SH-SY5Y (cell line): ENCODE measurements at regions not wholly inside any gene's neighbourhood (a gene's known extent, or its start where the extent isn't known, plus 50 kb on each side); places are given as distances from the start of the nearest gene placed in this dataset.

Source experiments
- GATA2 ChIP-seq: IDR thresholded peaks from 2 replicates; pipeline ENCODE4 v1.6.1; 2011; ENCODE audit warnings: mild to moderate bottlenecking, low read depth, low read length
- GATA3 ChIP-seq: IDR thresholded peaks from 2 replicates; pipeline ENCODE4 v1.6.1; 2011; ENCODE audit warnings: low read depth, mild to moderate bottlenecking, low read length, moderate library complexity

DNA sequence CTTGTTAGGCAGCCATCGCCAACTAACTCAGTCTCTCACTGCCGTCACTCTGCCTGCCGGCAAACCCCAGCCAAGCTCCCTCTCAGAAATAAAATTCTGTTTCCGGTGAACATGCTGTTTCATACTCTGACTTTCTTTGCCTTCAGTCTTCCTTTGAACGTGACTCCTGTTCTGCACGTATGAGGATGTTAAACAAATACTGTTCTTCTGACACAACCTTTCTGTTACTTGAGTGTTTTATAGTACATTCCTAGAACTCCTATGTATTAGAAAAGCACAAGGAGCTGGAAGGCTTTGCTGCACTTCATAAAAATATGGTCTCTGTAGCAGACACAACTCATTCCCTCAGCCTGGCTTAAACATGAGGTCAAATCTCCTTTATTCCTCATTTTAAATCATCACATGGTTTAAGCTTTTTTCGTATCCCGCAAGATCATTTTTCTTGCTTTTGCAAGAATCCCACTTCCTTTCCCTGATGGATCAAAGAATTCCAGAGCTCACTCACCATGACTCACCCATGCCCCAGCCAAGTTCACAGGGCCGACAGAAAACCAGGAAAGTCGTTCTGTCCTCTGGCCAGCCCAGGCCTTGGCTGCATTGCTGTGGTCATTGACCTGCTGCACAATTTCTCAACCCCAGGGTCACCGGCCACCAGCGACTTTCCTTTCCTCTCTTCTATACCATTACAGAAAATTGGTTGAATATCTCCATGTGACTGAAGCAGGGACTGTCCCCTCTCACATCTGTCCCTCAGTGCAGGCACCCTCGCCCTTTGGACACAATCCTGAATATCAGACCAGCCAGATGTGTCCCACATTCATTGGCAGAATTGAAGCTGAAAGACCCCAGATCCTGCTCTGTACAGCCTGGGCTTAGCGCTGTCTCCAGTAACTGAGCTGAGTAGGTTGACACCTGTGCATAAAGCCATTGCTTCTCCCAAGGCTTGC, 183.1 kb upstream of the ARL4C start:
- TF ChIP-seq GATA2 = no peak
- no peak for TF ChIP-seq GATA3
